ENCODE measurements at regions not wholly inside any gene's neighbourhood (a gene's known extent, or its start where the extent isn't known, plus 50 kb on each side); places are given as distances from the start of the nearest gene placed in this dataset.

GRCh38 chr2:63788071-63788470, 53.6 kb upstream of the UGP2 start:
- no peaks in the 10 kb centered on the region for H3K27me3 ChIP-seq (ENCODE audit: low read depth)
- TF ChIP-seq CTCF (IDR thresholded peaks at IDR 0.05): no peak
- H3K27ac ChIP-seq: no peak overlapping the region
- no peaks in the 10 kb centered on the region for H3K4me1 ChIP-seq
- H3K4me3 ChIP-seq: no peak overlapping the region
- no peak for DNase-seq
- H3K9me3 ChIP-seq: no peaks in the 10 kb centered on the region
- ATAC-seq: no peak
- H3K36me3 ChIP-seq: no peaks in the 10 kb centered on the region
- intact Hi-C loops (cut with DNase I): no loop called here

GRCh38 chr2:63789338-63790020, 52.2 kb upstream of the UGP2 start:
- H3K4me3 ChIP-seq: no peak overlapping the region
- no peak overlapping the region for H3K27ac ChIP-seq
- H3K4me1 ChIP-seq: no peaks in the 10 kb centered on the region
- no peaks in the 10 kb centered on the region for H3K36me3 ChIP-seq
- H3K9me3 ChIP-seq: no peaks in the 10 kb centered on the region
- intact Hi-C loops (cut with DNase I): no loop called here
- DNase-seq (no peak), ATAC-seq (no peak)
- no peaks in the 10 kb centered on the region for H3K27me3 ChIP-seq (ENCODE audit: low read depth)
- no peak for TF ChIP-seq CTCF (IDR thresholded peaks at IDR 0.05)

GRCh38 chr2:63790491-63790890, 51.2 kb upstream of the UGP2 start:
- intact Hi-C loops (cut with DNase I): no loop called here
- H3K4me3 ChIP-seq: no peak overlapping the region
- ATAC-seq (peak in 1 of 2 donors; percentile 16), DNase-seq (no peak)
- no peak overlapping the region for H3K27ac ChIP-seq
- TF ChIP-seq CTCF (IDR thresholded peaks at IDR 0.05): no peak
- H3K36me3 ChIP-seq: no peaks in the 10 kb centered on the region
- no peaks in the 10 kb centered on the region for H3K9me3 ChIP-seq
- no peaks in the 10 kb centered on the region for H3K27me3 ChIP-seq (ENCODE audit: low read depth)
- H3K4me1 ChIP-seq: no peaks in the 10 kb centered on the region

GRCh38 chr2:63790906-63791305, 50.8 kb upstream of the UGP2 start:
- no peaks in the 10 kb centered on the region for H3K4me1 ChIP-seq
- ATAC-seq (peak; percentile 35 to 66), DNase-seq (no peak)
- no peak overlapping the region for H3K4me3 ChIP-seq
- H3K36me3 ChIP-seq: no peaks in the 10 kb centered on the region
- intact Hi-C loops (cut with DNase I): no loop called here
- no peak overlapping the region for H3K27ac ChIP-seq
- H3K27me3 ChIP-seq (ENCODE audit: low read depth): no peaks in the 10 kb centered on the region
- TF ChIP-seq CTCF (IDR thresholded peaks at IDR 0.05): no peak
- H3K9me3 ChIP-seq: no peaks in the 10 kb centered on the region

- no peak for TF ChIP-seq CTCF (IDR thresholded peaks at IDR 0.05)
- H3K9me3 ChIP-seq: no peaks in the 10 kb centered on the region
- H3K36me3 ChIP-seq: no peaks in the 10 kb centered on the region
- intact Hi-C loops (cut with DNase I): no loop called here
- no peak for ATAC-seq
- H3K27me3 ChIP-seq (ENCODE audit: low read depth): no peaks in the 10 kb centered on the region
- no peak overlapping the region for H3K27ac ChIP-seq
- no peaks in the 10 kb centered on the region for H3K4me1 ChIP-seq
- no peak overlapping the region for H3K4me3 ChIP-seq
- no peak for DNase-seq
These were observed 50.3 kb upstream of the UGP2 start for GRCh38 chr2:63791387-63791786.
